ENCODE measurements at regions not wholly inside any gene's neighbourhood (a gene's known extent, or its start where the extent isn't known, plus 50 kb on each side); places are given as distances from the start of the nearest gene placed in this dataset.
"Not testable (repeated sequence)": the region's sequence is repeated elsewhere in the genome, so short reads cannot be mapped to it uniquely, and the experiment has no call there.

DNA sequence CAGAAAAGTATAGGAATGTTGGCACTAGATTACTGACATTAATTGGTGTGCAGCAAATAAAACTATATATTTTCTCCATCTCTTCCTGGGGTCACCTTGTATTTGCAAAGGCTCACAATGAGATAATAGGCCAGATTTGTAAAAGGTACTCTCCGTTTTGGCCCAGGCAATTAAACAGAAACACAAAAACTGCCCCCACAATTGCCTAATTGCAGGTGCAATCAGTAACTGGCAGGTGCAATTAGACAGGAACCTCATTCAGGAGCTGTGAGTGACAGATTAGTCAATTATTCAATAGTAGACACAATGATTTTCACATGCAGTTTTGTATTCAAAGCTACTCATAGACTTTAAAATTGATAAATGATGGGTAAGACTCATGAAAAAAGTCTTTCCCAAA lies 451.4 kb upstream of the ID2 start:
- DNase-seq (ENCODE audit: low spot score): no peak

DNA sequence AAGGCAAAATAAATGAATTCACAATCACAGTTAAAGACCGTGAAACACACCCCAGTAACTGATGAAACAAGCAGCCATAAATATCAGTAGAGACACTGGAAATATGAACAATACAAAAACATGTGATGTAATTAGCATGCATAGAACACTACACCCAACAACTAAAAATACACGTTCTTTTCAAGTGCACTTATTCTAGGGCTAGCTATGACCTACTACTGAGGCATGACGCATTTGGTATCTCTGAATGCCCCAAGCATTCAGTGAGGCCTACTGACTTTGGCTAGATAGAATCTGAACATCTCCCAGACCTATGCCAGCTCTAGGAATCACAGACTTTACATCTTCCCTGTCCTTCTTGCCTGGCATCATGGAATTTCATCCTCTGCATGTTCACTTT lies 450.0 kb upstream of the ID2 start:
- no peak for DNase-seq (ENCODE audit: low spot score)

DNA sequence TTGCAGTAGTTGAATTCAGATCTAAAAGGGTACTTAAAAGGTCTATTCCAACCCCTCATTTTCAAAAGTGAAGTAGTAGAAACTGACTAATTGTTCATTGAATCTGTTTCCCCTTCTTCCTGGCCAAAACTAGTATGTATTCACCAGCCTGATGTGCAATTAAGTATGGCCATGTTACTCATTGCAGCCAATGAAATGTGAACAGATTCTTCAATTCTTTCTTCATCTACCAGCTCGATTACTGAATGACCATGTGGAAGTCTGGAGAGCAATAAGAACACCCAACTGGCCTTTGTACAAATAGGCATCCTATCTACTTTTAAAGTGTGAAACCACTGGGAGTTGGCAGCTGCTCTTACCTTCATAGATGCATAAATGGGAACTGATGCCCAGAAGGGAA lies 449.0 kb upstream of the ID2 start:
- no peak for DNase-seq (ENCODE audit: low spot score)

DNA sequence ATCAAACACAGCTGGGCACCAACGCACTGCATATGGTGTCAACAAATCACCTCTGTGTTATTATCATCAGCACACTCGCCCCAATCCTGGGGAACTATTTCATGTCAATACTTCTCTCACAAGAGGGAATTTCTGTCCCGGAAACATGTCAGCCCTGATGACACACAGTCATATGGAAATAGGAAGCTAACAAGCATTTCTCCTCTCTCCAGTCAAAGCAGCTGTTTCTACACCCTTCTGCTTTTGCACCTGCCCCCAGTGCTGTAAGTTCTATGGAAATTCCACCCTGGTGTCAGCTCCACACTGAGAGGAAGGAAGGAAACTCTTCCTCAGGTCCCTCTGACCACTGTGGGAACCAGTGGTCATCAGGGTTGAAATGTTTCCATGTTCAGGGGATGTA lies 447.6 kb upstream of the ID2 start:
- no peak for DNase-seq (ENCODE audit: low spot score)

DNA sequence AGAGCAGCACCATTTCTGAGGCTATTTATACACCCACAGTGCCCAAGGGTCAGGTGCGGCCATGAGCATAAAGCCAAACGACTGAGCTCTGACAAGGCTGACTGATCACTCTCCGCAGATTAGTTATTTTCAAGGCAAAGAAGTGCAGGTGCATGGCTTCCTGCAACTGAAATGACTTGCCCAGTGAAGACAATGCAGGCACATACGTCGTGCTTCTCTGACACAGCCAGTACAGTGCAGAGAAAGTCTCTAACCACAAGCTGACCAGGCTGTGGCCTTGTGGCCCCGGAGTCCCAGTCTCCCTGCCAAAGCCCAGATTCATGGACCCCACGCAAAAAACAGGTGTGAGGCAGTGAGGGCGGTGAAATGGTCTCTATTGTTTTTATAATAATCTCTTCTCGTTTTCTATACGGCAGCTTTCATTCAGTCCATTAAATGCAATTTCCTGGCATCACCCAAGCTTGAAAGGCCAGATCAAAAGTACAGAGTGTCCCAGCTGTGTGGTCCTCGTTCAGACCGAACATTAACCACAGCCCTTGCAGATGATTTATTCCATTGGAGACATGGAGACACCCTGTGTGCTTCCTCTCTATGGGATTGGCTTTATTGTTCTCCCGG lies 447.0 kb upstream of the ID2 start:
- no peak for DNase-seq (ENCODE audit: low spot score)

DNA sequence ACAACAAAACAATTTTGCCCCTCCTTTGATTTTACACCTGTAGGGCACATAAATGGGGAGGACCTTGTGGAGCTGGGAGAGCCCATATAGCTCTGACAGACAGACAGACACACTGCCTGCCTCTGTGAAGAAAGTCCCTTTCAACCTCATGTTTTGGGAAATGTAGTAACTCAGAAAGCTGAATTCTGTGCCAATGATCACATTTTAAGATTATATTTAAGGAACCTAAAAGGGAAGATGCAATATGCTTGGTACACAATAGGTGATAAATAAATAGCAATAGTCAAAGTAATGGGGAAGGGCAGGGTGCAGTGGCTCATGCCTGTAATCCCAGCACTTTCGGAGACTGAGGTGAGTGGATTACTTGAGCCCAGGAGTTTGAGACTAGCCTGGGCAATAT lies 446.4 kb upstream of the ID2 start:
- no peak for DNase-seq (ENCODE audit: low spot score)

DNA sequence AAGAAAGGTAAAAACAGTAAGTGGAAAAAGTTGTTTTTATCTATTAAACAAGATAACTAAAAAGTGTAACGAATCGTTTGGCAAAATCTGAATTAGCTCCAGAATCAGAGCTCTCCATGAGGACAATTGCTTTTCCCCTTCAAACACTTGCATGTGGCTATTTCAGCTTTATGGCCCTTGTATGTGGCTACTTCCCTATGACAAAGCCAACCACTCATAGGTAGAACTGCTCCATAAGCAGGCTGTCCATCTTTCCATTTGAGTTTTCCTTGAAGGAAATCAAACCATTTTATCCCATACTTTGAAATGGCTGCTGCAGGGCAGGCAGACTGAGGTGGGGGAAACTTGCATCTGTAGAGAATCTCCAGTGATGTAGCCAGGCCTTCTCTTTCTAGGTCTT lies 445.5 kb upstream of the ID2 start:
- DNase-seq (ENCODE audit: low spot score): no peak

DNA sequence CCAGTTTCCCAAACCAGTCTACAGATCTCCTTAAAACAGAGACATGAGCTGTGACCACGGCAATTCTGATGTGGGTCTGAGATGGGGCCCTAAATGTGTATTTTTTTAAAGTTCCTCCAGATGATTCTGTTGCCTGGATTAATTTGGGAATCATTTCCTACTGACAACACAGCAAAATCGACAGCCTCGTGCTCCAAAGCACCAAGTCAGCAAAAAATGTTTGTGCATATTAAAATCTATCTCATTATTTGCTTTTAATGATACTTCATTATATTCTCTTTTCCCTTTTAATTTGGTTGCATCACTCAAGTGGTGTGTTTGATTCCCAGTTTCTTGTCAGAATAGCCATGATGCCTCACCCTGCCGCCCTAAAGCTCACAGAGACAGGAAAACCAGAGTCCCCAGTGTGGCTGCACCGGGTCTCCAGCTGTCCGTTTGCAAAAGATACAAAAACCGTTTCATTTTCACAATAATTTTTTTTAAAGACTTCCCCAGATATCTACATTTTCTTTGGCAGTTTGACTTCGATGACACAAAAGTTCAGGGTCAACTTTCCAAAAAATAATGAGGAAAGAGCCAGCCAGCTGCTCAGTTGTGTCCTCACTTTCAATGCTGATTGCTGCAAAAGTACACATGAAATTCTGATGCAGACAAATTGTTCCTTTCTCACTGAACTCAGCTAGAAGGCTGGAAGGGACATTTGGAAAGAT lies 443.2 kb upstream of the ID2 start:
- no peak for DNase-seq (ENCODE audit: low spot score)

DNA sequence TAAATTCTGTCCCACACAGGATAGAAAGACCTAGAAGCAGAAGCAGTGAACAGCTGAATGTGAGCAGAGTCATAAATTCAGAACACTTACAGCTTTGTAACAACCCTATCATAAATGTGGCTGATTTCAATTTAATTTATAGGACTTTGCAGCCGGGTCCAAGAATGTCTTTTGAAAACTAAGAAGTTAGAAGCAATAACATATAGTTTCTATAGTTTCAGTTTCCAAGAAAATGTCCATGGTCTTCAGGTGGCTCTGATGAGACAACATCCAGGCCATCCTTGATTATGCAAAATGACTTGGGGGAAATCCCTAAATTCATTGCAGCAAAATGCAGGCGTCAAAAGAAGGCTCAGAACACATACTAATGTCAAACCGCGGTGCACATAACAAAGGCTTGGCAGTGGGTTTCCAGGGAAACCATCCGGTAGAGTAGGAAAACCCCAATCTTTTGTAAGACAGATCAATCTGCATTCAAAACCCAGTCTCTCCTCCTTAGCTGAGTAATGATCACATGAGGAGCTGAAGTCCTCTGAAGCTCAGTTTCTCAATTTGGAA lies 442.2 kb upstream of the ID2 start:
- DNase-seq (ENCODE audit: low spot score): no peak

DNA sequence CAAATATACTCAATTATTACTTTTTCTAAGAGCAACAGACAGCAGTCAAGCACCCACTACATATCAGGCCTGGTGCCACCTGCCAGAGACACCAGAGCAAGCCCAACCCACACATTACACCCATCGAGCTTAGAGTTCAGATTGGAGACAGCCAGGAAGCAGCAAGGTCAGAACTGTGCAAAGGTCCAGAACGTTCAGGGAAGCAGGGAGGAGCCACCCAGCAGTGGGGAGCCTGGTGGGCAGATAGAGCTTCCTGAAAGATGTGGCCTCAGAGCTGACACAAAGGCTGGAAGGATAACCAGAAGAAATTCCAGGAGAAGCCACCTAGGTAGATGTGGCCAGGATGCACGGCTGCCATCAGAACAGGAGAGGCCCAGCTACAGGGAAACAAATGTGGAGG lies 440.5 kb upstream of the ID2 start:
- DNase-seq (ENCODE audit: low spot score): no peak

DNA sequence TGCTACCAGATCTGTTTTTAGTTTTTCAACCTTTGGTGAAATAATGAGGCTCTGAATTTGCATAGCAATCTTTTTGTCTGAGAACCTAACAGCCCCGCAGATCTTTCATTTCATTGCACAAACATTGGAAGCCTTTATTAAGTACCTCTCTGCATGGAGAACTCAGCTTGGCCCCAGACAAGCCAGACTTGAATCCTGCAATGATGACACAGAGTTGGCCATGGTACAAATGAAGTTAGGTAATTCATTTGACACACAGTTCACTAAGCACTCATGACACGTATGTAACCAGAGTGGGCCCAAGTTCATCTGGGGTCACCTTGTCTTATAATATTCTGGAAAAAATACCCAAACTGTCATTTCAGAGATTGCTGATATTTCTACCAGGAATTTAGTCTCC lies 439.1 kb upstream of the ID2 start:
- DNase-seq (ENCODE audit: low spot score): no peak

DNA sequence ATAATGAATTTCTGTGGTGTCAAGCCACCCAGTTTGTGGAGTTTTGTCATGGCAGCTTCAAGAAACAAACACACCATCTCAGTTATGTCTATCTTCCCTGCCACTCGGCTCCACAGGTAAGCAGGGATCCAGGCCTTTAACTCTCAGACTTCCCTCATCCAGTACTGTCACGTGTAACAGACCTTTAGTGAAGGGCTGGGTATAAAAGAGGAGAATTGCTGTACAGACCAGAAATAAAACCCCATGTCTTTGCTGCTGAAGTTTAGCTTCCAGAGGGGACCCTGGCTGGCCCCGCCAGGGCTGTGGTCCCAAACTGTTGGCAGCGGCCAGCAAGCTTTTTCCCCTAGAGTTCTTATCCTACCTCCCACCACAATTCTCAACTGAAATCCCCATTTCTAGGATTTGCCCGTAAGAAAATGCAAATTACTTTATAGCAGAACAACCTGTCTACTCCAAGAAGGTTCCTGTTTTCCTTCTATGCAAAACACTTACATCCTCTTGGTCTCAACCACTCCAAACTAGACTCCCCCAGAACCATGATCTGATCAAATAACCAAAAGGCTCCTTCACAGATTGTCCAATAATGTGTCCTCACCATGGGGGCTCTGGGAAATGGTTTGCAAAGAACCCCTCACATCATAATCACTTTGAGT lies 438.0 kb upstream of the ID2 start:
- no peak for DNase-seq (ENCODE audit: low spot score)

DNA sequence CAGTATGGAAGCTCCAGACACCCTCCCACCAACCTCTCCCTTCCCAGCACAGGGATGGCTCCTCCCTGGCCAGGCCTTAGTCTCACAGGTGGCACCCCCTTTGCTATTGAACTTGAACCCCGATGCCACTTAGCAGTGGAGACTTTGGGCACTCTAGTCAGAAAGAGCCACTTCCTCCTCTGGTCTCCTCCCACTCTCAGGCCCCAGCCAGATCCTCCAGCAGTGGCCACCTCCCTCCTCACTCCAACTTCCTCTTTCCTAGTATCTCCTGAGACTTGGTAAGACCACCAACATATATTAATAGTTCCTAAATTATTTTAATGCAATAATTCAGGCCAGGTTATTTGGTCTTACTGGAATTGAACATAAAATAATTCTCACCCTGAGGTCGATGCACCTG lies 437.2 kb upstream of the ID2 start:
- no peak for DNase-seq (ENCODE audit: low spot score)

DNA sequence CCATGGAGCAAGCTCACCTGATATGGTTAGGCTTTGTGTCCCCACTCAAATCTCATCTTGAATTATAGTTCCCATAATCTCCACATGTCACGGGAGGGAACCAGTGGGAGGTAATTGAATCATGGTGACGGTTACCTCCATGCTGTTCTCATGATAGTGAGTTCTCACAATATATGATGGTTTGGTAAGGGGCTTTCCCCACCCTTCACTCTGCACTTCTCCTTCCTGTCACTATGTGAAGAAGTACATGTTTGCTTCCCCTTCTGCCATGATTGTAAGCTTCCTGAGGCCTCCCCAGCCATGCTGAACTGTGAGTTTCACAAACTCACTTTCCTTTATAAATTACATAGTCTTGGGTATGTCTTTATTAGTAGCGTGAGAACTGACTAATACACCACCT lies 435.7 kb upstream of the ID2 start:
- no peak for DNase-seq (ENCODE audit: low spot score)

DNA sequence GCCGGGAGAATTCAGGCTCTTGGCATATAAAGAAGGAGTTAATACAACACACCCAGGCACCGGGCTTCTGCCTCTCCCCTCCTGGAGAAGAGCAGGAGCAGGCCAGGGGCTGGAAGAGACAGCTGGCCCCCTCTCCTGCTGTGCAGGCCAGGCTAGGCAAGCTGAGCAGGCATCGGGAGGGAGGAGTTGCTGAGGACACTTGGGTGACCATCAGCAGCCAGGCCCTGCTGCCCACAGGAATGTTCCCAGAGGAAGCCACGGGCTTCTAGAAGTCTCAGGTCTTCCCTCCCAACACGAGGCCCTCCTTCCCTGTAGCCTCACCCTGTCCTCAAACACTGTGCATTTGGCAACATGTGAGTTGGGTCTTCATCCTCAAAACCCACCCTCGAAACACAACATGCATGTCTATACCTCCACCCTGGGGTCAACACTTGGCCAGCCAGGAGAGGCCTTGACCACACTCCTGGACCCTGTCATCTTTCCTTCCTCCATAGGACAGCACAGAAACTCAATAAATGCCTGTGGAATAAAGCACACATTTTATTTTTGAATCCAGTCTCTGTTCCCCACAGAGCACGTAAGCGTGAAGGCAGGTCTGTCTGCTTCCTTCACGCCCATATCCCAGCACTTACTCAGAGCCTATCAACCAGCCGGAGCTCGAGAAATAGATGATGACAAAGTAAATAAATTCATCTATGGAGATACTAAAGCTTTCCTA lies 433.8 kb upstream of the ID2 start:
- no peak for DNase-seq (ENCODE audit: low spot score)

DNA sequence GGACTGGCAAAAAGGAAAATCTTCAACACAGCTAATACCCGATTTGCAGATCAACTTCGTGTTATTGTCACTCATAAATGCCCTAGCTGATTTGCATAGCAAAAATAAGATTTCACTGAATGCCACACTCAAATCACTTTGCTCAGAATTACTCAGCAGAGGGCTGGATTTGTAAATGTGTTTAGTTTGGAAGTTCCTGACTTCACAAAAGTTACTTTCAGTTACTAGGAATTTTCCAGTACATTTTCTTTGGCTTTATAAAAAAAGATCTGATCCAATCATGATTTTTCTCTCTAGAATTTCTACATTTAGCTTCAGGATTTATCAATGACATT lies 433.3 kb upstream of the ID2 start:
- DNase-seq (ENCODE audit: low spot score): no peak

DNA sequence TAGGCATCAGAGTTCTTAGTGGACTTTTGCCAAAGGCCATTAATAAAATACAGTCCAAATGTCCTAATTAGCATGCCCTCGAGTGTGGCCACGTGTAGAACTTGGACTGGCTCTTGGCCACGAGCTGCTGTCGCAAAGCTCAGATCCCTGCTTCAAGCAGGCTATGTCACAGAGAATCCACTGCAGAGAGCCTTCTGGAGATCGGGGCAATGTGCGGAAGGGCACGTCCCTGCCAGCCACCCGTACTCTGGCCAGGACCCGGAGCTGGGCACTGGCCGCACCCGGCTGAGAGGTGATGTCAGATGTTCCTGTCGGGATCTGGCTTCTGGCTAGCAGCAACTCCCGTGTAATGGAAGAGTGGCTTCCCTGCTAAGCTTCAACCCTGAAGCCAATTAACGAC lies 432.7 kb upstream of the ID2 start:
- no peak for DNase-seq (ENCODE audit: low spot score)

DNA sequence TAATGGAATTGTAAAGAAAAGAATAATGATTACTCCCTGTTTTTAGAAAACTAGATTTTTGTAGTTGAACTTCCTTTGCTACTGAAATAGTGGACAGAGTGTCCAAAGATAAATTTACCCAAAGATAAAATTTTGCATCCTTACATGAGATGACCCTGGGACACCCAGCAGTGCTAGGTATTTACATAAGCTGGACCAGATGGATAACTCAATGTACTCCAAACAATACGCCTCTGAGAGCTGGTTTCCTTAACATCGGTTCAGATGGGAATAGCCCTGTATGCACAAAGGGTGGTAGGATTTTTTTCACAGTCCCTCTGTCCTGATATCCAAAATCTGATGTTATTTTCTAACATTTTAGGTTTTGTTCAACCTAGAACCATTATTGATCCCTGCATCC lies 432.1 kb upstream of the ID2 start:
- DNase-seq (ENCODE audit: low spot score): no peak

DNA sequence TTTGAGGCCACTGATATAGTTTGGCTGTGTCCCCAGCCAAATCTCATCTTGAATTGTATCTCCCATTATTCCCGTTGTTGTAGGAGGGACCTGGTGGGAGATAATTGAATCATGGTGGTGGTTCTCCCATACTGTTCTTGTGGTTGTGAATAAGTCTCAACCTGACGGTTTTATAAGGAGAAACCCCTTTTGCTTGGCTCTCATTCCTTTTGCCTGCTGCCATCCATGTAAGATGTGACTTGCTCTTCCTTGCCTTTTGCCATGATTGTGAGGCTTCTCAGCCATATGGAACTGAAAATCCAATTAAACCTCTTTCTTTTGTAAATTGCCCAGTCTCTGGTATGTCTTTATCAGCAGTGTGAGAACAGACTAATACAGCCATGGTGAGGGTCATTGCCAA lies 431.6 kb upstream of the ID2 start:
- DNase-seq (ENCODE audit: low spot score): not testable (repeated sequence)

DNA sequence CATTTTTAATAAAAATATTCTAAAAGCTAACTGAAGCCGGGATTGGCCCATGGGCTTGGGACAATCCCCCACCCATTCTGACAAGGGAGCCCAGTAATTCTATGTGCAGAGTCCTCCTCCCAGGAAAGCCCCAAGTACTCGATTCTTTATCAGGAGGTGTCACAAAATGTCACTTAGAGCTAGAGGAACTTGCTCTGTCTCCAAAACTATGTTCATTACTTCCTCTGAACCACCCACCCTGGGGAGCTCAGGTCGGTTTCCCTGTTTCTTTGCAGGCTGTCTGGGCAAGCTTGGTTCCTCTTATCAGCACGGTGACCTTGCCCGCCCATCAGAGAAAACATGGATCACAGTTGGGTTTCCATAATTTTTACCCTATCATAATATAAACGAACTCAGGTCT lies 430.6 kb upstream of the ID2 start:
- DNase-seq (ENCODE audit: low spot score): no peak

DNA sequence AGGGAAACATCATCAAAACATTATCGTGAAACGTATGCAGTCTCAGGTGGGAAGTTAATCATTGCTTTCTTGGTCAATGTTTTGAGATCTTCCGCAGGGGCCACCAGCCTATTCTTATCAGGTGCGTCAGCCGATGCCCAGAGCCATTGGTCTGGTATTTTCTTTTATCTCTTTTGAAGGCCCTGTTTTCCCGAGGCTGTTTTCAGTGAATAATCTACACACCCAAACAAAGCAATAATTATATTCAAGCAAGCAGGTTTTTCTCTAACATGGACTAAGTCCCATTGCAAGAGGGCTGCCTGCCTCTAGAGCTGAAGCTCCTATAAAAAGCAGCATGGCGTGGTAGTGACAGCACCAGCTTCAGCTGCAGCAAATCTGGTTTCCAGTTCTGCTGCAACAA lies 430.0 kb upstream of the ID2 start:
- no peak for DNase-seq (ENCODE audit: low spot score)

DNA sequence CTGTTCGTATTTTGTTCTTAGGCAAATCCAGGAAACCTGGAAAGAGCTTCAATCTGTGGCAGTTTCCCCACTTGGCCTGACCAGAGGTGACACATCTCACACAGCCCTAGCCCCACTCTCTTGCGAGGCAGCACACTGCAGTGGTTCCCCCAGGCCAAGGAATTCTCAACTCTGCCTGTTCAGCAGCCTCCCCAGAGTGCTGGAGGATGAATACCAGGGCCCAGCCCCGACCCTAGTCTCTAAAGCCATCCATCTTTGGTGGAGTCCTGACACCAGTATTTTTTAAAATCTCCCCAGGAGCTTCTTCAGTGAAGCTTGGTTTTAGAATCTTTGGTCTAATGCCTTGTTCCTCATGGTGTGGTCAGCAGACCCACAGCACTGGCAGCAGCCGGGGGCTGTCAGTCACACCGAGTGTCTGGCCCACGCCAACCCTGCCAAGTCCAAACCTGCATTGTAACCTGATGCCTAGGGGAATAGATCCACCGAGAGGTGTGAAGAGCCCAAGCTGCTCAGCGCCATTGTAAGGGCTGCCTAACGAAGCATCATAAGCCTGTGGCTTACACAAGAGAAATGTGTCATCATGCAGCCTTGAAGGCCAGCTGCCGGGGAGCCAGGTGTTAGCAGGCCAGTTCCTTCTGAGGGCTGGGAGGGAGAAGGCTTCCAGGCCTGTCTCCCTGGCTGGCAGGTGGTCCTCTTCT lies 428.7 kb upstream of the ID2 start:
- DNase-seq (ENCODE audit: low spot score): no peak

Data from mucosa of gallbladder (tissue), 1 donor.